Neuronal stem cell (in vitro differentiated cells): ENCODE measurements at regions not wholly inside any gene's neighbourhood (a gene's known extent, or its start where the extent isn't known, plus 50 kb on each side); places are given as distances from the start of the nearest gene placed in this dataset.
"Not testable (repeated sequence)": the region's sequence is repeated elsewhere in the genome, so short reads cannot be mapped to it uniquely, and the experiment has no call there.

Source experiments
- DNase-seq: peaks from one replicate; pipeline ENCODE4 v3.0.0-alpha.2; 2013; ENCODE audit warnings: low spot score
- H2AFZ ChIP-seq: one replicate; pipeline ENCODE4 v1.6.1; 2013; ENCODE audit warnings: mild to moderate bottlenecking, low read length, inconsistent platforms
- H2AK5ac ChIP-seq: 2 replicates; pipeline ENCODE4 v1.6.1; 2013; ENCODE audit warnings: low read depth, mild to moderate bottlenecking, inconsistent platforms, low read length, moderate library complexity, mixed read lengths
- H2BK120ac ChIP-seq: 2 replicates; pipeline ENCODE4 v1.6.1; 2013; ENCODE audit warnings: low read depth, mild to moderate bottlenecking, inconsistent platforms, low read length, moderate library complexity, mixed read lengths
- H2BK12ac ChIP-seq: one replicate; pipeline ENCODE4 v1.6.1; 2013; ENCODE audit warnings: low read length, inconsistent platforms
- H2BK15ac ChIP-seq: 2 replicates; pipeline ENCODE4 v1.6.1; 2013; ENCODE audit warnings: mild to moderate bottlenecking, low read length, inconsistent platforms, mixed read lengths
- H2BK5ac ChIP-seq: one replicate; pipeline ENCODE4 v1.6.1; 2013; ENCODE audit warnings: inconsistent platforms, mild to moderate bottlenecking, low read length, moderate library complexity
- H3K14ac ChIP-seq: one replicate; pipeline ENCODE4 v1.6.1; 2013; ENCODE audit warnings: low read length, inconsistent platforms
- H3K18ac ChIP-seq: 2 replicates; pipeline ENCODE4 v1.6.1; 2013; ENCODE audit warnings: low read length, inconsistent platforms
- H3K23ac ChIP-seq: 2 replicates; pipeline ENCODE4 v1.6.1; 2013; ENCODE audit warnings: low read depth, mild to moderate bottlenecking, mixed read lengths, low read length, inconsistent platforms; ENCODE audit not compliant: poor library complexity
- H3K27ac ChIP-seq: replicated peaks from 3 replicates; pipeline ENCODE4 v1.5.1; 2013; ENCODE audit warnings: low read length, inconsistent platforms
- H3K27me3 ChIP-seq, 3 experiments: 2 replicates each; pipeline ENCODE4 v1.6.1; 2013; ENCODE audit warnings: low read length in 3 of 3, mild to moderate bottlenecking in 2 of 3, inconsistent platforms in 1 of 3, low read depth in 1 of 3, mixed read lengths in 1 of 3, moderate library complexity in 1 of 3; ENCODE audit not compliant: control insufficient read depth in 3 of 3, insufficient read depth in 3 of 3
- H3K36me3 ChIP-seq, 2 donors: replicated peaks in 1 of 2; 2 replicates each; pipeline ENCODE4 v1.6.1; 2013; ENCODE audit warnings: low read length in 2 of 2; ENCODE audit not compliant: control insufficient read depth in 2 of 2, insufficient read depth in 2 of 2
- H3K4ac ChIP-seq: 2 replicates; pipeline ENCODE4 v1.6.1; 2013; ENCODE audit warnings: inconsistent platforms, mild to moderate bottlenecking, low read length, moderate library complexity
- H3K4me1 ChIP-seq, 2 donors: 1 replicate in 1 of 2; 2 replicates in 1 of 2; pipeline ENCODE4 v1.6.1; 2013; ENCODE audit warnings: low read length in 2 of 2, low read depth in 1 of 2; ENCODE audit not compliant: control insufficient read depth in 2 of 2, insufficient read depth in 1 of 2
- H3K4me2 ChIP-seq: one replicate; pipeline ENCODE4 v1.6.1; 2013; ENCODE audit warnings: mild to moderate bottlenecking, low read length, inconsistent platforms; ENCODE audit not compliant: insufficient read depth, poor library complexity, severe bottlenecking
- H3K4me3 ChIP-seq, 2 donors: 2 replicates each; pipeline ENCODE4 v1.5.1; 2013; ENCODE audit warnings: low read length in 2 of 2, mild to moderate bottlenecking in 2 of 2, inconsistent platforms in 1 of 2, moderate library complexity in 1 of 2
- H3K79me1 ChIP-seq: one replicate; pipeline ENCODE4 v1.6.1; 2013; ENCODE audit warnings: low read depth, mild to moderate bottlenecking, inconsistent platforms, low read length, moderate library complexity
- H3K9ac ChIP-seq: one replicate; pipeline ENCODE4 v1.6.1; 2013; ENCODE audit warnings: mild to moderate bottlenecking, low read depth, low read length, inconsistent platforms; ENCODE audit not compliant: poor library complexity
- H3K9me3 ChIP-seq, 2 donors: replicated peaks in 1 of 2; 2 replicates each; pipeline versions ENCODE3 to v1.6.1; 2013; ENCODE audit warnings: low read length in 2 of 2, mild to moderate bottlenecking in 2 of 2, inconsistent platforms in 1 of 2, low read depth in 1 of 2, mixed read lengths in 1 of 2, moderate library complexity in 1 of 2; ENCODE audit not compliant: control insufficient read depth in 2 of 2, insufficient read depth in 1 of 2
- H4K8ac ChIP-seq: one replicate; pipeline ENCODE4 v1.6.1; 2013; ENCODE audit warnings: low read depth, mild to moderate bottlenecking, inconsistent platforms, low read length, moderate library complexity
- H4K91ac ChIP-seq: one replicate; pipeline ENCODE4 v1.6.1; 2013; ENCODE audit warnings: low read length, low read depth, mild to moderate bottlenecking, inconsistent platforms; ENCODE audit not compliant: poor library complexity
- WGBS, 2 donors: extraction: QIAGEN DNeasy Blood & Tissue Kit; methylation state at CpG; one replicate each; pipeline ENCODE4 v1.1.7; 2013; ENCODE audit warnings: missing lambda C conversion rate in 2 of 2, mixed read lengths in 1 of 2; ENCODE audit not compliant: insufficient read length in 2 of 2, insufficient replicate concordance in 1 of 2; ENCODE audit errors: extremely low coverage in 2 of 2; 5-methylcytosine and 5-hydroxymethylcytosine counted together

DNA sequence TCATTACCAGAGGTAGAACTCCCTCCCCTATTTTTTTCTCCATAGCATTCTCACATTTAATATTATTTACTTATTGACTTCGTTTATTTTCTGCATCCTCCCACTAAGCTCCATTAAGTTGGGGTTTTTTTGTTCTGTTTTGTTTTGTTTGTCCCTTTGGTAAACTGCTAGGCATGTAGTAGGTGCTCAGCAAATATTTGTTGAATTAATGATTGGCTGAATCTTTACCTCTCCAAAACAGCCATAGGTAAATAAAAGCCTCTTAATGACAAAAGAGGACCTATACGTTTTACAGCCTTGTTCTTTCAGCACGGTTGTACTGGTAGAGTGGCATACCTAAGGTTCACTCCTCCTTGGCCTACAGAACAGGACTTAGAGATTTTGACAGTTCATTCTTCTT is 52.0 kb downstream of the PRORP start:
- Histone ChIP-seq H3K23ac (no peak overlapping the region), H3K4me1 (no peaks in the 10 kb centered on the region), H2AFZ (no peak overlapping the region), H3K18ac (no peak overlapping the region), H3K36me3 (peaks cover 0 to 15% of the 10 kb centered on the region in 2 donors), H2AK5ac (no peak overlapping the region), H3K14ac (no peak overlapping the region), H3K9ac (no peak overlapping the region), H2BK12ac (no peak overlapping the region), H3K4me2 (no peak overlapping the region), H3K27ac (no peak overlapping the region), H3K4me3 (no peak overlapping the region), H4K8ac (no peak overlapping the region), H2BK15ac (no peak overlapping the region), H2BK5ac (no peak overlapping the region), H4K91ac (no peak overlapping the region), H2BK120ac (no peak overlapping the region), H3K9me3 (peaks cover 0 to 3% of the 10 kb centered on the region in 2 donors), H3K4ac (no peak overlapping the region), H3K79me1 (no peaks in the 10 kb centered on the region), H3K27me3 (no peaks in the 10 kb centered on the region)
- no peak for DNase-seq
- no CpG with 5 or more reads among the region's 3 CpGs for WGBS, 2 donors

DNA sequence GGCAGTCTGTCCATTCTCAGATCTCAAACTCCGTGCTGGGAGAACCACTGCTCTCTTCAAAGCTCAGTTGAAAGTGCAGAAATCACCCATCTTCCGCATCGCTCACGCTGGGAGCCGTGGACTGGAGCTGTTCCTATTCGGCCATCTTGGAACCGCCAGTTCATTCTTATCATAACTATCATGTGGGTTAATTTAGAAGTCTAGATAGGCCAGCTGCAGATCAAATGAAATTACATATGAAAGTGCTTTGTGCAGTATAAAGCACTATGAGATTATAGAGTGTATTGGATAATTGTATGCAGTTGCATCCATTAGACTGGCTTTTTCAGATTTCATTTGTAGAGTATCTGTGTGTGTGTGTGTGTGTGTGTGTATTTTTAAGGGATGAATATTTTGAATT is 57.8 kb downstream of the PRORP start:
- H2BK120ac ChIP-seq: no peak overlapping the region
- no CpG with 5 or more reads among the region's 7 CpGs for WGBS, 2 donors

DNA sequence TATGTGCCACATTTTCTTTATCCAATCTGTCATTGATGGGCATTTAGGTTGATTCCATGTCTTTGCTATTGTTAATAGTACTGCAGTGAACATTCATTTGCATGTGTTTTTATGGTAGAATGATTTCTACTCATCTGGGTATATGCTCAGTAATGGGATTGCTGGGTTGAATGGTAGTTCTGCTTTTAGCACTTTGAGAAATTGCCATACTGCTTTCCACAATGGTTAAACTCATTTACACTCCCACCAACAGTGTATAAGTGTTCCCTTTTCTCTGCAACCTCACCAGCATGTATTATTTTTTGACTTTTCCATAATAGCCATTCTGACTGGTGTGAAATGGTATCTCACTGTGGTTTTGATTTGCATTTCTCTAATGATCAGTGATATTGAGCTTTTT is 62.5 kb downstream of the PRORP start:
- H3K4me2 ChIP-seq, H2AFZ ChIP-seq, H3K27me3 ChIP-seq, H2AK5ac ChIP-seq, H4K91ac ChIP-seq, H2BK120ac ChIP-seq, H3K9me3 ChIP-seq, H4K8ac ChIP-seq, H2BK5ac ChIP-seq, H2BK12ac ChIP-seq, H3K79me1 ChIP-seq, H3K23ac ChIP-seq, H3K18ac ChIP-seq, H3K14ac ChIP-seq, H3K4ac ChIP-seq, H3K4me3 ChIP-seq, H3K9ac ChIP-seq, H3K4me1 ChIP-seq, H2BK15ac ChIP-seq, H3K27ac ChIP-seq, DNase-seq: not testable (repeated sequence)
- H3K36me3 ChIP-seq: peaks cover 0 to 14% of the 10 kb centered on the region in 2 donors

More for the DNA sequence above, 57.8 kb downstream of the PRORP start:
- Histone ChIP-seq H3K27ac (no peak overlapping the region), H3K4me2 (no peak overlapping the region), H2AK5ac (no peak overlapping the region), H4K8ac (no peak overlapping the region), H3K27me3 (no peaks in the 10 kb centered on the region), H3K18ac (no peak overlapping the region), H3K4me1 (no peaks in the 10 kb centered on the region), H2BK12ac (no peak overlapping the region), H3K23ac (no peak overlapping the region), H3K36me3 (peaks cover 0 to 14% of the 10 kb centered on the region in 2 donors), H2BK15ac (no peak overlapping the region), H2BK5ac (no peak overlapping the region), H3K4me3 (no peak overlapping the region), H3K4ac (no peak overlapping the region), H3K9me3 (no peaks in the 10 kb centered on the region), H3K79me1 (no peaks in the 10 kb centered on the region), H2AFZ (no peak overlapping the region), H3K14ac (no peak overlapping the region), H3K9ac (no peak overlapping the region), H4K91ac (no peak overlapping the region)
- DNase-seq: no peak

DNA sequence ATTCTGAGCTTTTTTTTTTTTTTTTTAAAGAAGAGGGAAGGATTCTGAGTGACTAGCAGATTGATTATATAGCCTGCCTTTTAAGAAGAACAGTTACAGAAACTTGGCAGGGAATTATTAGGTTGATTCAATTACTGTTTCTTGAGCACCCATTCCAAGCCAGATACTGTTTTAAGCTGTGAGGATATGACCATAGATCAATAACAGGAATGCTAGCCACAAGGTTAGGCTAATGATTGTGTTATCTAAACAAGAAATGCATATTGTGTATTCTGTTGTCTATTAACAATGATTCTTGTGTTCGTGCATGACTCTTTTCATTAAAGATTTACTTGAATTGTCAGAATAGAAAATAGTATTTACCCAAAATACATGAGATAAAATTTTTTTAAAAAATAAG is 67.1 kb downstream of the PRORP start:
- Histone ChIP-seq H3K36me3 (peaks cover 0 to 16% of the 10 kb centered on the region in 2 donors), H4K91ac (no peak overlapping the region), H2BK12ac (no peak overlapping the region), H3K79me1 (no peaks in the 10 kb centered on the region), H3K9ac (no peak overlapping the region), H3K4me1 (no peaks in the 10 kb centered on the region), H3K4ac (no peak overlapping the region), H3K27me3 (no peaks in the 10 kb centered on the region), H2BK120ac (no peak overlapping the region), H3K9me3 (no peaks in the 10 kb centered on the region), H3K27ac (no peak overlapping the region), H2BK15ac (no peak overlapping the region), H3K23ac (no peak overlapping the region), H3K4me2 (no peak overlapping the region), H2AK5ac (no peak overlapping the region), H3K18ac (no peak overlapping the region), H2BK5ac (no peak overlapping the region), H3K4me3 (no peak overlapping the region), H2AFZ (no peak overlapping the region), H3K14ac (no peak overlapping the region), H4K8ac (no peak overlapping the region)
- no CpG with 5 or more reads among the region's 1 CpG for WGBS, 2 donors
- no peak for DNase-seq
